ENCODE measurements at regions not wholly inside any gene's neighbourhood (a gene's known extent, or its start where the extent isn't known, plus 50 kb on each side); places are given as distances from the start of the nearest gene placed in this dataset.

DNA sequence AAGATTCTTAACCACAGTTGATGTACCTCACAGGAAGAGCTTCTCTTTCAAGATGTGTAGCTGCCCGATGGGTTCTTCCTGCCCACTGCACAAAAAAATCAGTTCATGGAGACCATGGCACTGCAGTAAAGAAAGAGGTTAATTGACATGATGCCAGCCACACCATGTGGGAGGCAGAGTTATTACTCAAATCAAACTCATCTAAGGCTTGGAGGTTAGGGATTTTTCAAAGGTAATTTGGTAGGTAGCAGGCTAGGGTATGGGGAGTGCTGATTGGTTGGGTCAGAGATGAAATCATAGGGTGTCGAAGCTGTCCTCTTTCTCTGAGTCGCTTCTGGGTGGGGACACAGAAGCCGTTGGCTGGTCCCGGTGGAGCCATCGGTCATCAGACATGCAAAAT is 57.4 kb upstream of the BDH1 start (continued):
- TF ChIP-seq, protein P1, sequence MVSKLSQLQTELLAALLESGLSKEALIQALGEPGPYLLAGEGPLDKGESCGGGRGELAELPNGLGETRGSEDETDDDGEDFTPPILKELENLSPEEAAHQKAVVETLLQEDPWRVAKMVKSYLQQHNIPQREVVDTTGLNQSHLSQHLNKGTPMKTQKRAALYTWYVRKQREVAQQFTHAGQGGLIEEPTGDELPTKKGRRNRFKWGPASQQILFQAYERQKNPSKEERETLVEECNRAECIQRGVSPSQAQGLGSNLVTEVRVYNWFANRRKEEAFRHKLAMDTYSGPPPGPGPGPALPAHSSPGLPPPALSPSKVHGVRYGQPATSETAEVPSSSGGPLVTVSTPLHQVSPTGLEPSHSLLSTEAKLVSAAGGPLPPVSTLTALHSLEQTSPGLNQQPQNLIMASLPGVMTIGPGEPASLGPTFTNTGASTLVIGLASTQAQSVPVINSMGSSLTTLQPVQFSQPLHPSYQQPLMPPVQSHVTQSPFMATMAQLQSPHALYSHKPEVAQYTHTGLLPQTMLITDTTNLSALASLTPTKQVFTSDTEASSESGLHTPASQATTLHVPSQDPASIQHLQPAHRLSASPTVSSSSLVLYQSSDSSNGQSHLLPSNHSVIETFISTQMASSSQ (IDR thresholded peaks at IDR 0.05; ENCODE audit: low read depth) = no peak
- TF ChIP-seq, protein P1 (CRISPR knock-in tag; IDR thresholded peaks at IDR 0.05; ENCODE audit: borderline replicate concordance) = no peak
- no peak for TF ChIP-seq IRX3 (CRISPR knock-in tag; IDR thresholded peaks at IDR 0.05; ENCODE audit: borderline replicate concordance, low read depth)
- TF ChIP-seq JUND (CRISPR knock-in tag; IDR thresholded peaks at IDR 0.05) = no peak
- no peak for TF ChIP-seq TCF7 (IDR thresholded peaks at IDR 0.05; ENCODE audit: low read depth)
- TF ChIP-seq ZNF549 (CRISPR knock-in tag; IDR thresholded peaks at IDR 0.05) = no peak
- no peak for TF ChIP-seq BRD4 (CRISPR knock-in tag; IDR thresholded peaks at IDR 0.05)
- no peak for TF ChIP-seq MTA1 (CRISPR knock-in tag; IDR thresholded peaks at IDR 0.05; ENCODE audit: borderline replicate concordance)
- TF ChIP-seq ZEB1 (IDR thresholded peaks at IDR 0.05; ENCODE audit: insufficient replicate concordance, low read depth) = no peak
- TF ChIP-seq ZSCAN9 (CRISPR knock-in tag; IDR thresholded peaks at IDR 0.05; ENCODE audit: borderline replicate concordance) = no peak
- TF ChIP-seq RFX3 (CRISPR knock-in tag; IDR thresholded peaks at IDR 0.05) = no peak
- no peak for TF ChIP-seq NFE2L1 (CRISPR knock-in tag; IDR thresholded peaks at IDR 0.05; ENCODE audit: borderline replicate concordance)
